ENCODE measurements at regions not wholly inside any gene's neighbourhood (a gene's known extent, or its start where the extent isn't known, plus 50 kb on each side); places are given as distances from the start of the nearest gene placed in this dataset.

DNA sequence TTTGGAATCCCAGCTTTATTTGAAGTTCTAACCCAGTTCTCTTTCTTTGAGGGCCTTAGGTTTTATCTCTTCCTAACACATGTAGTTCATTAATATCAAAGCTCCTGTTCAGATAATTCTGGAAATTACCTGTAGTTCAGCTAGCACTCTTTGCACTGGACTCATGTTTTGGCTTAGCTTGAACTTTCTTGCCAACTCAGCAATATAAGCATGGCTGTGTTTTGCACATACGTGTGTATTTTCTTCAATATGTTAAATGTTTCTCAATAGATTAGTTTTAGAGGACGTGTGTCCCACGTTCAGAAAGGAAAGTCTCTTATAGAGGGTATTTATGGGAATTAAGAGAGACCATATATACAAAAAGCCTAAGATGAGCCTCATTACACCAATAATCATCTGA is 271.8 kb upstream of the USP25 start:
- TF ChIP-seq, protein P1, sequence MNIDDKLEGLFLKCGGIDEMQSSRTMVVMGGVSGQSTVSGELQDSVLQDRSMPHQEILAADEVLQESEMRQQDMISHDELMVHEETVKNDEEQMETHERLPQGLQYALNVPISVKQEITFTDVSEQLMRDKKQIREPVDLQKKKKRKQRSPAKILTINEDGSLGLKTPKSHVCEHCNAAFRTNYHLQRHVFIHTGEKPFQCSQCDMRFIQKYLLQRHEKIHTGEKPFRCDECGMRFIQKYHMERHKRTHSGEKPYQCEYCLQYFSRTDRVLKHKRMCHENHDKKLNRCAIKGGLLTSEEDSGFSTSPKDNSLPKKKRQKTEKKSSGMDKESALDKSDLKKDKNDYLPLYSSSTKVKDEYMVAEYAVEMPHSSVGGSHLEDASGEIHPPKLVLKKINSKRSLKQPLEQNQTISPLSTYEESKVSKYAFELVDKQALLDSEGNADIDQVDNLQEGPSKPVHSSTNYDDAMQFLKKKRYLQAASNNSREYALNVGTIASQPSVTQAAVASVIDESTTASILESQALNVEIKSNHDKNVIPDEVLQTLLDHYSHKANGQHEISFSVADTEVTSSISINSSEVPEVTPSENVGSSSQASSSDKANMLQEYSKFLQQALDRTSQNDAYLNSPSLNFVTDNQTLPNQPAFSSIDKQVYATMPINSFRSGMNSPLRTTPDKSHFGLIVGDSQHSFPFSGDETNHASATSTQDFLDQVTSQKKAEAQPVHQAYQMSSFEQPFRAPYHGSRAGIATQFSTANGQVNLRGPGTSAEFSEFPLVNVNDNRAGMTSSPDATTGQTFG (tag by site-specific recombination; IDR thresholded peaks at IDR 0.05; ENCODE audit: borderline replicate concordance), result no peak
- TF ChIP-seq GLI4 (tag by site-specific recombination; IDR thresholded peaks at IDR 0.05), result no peak
- TF ChIP-seq ZNF114 (tag by site-specific recombination; IDR thresholded peaks at IDR 0.05), result no peak
- no peak for TF ChIP-seq TCF7L2 (IDR thresholded peaks at IDR 0.05; ENCODE audit: borderline replicate concordance, low read depth, low read length)

Measured in HEK293 (cell line).